Ovary (tissue), 7 donors: ENCODE measurements at regions not wholly inside any gene's neighbourhood (a gene's known extent, or its start where the extent isn't known, plus 50 kb on each side); places are given as distances from the start of the nearest gene placed in this dataset.

Experiments used
- DNase-seq, 5 donors: peaks; one replicate each; pipeline ENCODE4 v3.0.0-alpha.2; 2019 to 2020
- H3K27ac ChIP-seq, 2 donors: fragments of 200-600 bp; one replicate each; pipeline versions ENCODE4 v1.5.1 to v1.8.0; 2019 to 2022
- H3K27me3 ChIP-seq: fragments of 200-600 bp; one replicate; pipeline ENCODE4 v1.8.0; 2022
- H3K36me3 ChIP-seq: fragments of 200-600 bp; sonication (generic); one replicate; pipeline ENCODE4 v1.5.1; 2019
- H3K4me1 ChIP-seq: one replicate; pipeline ENCODE4 v1.8.1; 2013; ENCODE audit warnings: mild to moderate bottlenecking, moderate library complexity; ENCODE audit not compliant: insufficient read depth
- H3K4me3 ChIP-seq: fragments of 200-600 bp; sonication (generic); one replicate; pipeline ENCODE4 v1.5.1; 2017
- H3K9me3 ChIP-seq, 2 donors: fragments of 200-600 bp in 1 of 2; sonication (generic) in 1 of 2; one replicate each; pipeline versions ENCODE4 v1.5.1 to v1.8.1; 2013 to 2019; ENCODE audit warnings: mild to moderate bottlenecking in 1 of 2, moderate library complexity in 1 of 2
- CTCF ChIP-seq, 3 donors: fragments of 450-650 bp in 2 of 3; fragments of 200-600 bp in 1 of 3; IDR thresholded peaks; one replicate each; pipeline versions ENCODE4 v1.5.1 to v1.8.0; 2016 to 2022; ENCODE audit warnings: antibody characterized with exemption in 3 of 3, mild to moderate bottlenecking in 1 of 3
- EP300 ChIP-seq: sonication (generic); formaldehyde crosslinking; IDR thresholded peaks from one replicate; pipeline ENCODE4 v1.6.1; 2017; ENCODE audit warnings: antibody characterized with exemption
- POLR2A ChIP-seq: fragments of 450-650 bp; IDR thresholded peaks from one replicate; pipeline ENCODE4 v1.6.1; 2017; ENCODE audit warnings: antibody characterized with exemption, mild to moderate bottlenecking, moderate library complexity
- WGBS, 3 donors: extraction: QIAGEN DNeasy Blood & Tissue Kit in 1 of 3; methylation state at CpG; one replicate each; pipeline versions ENCODE4 v1.1.5 to v1.1.7; 2013 to 2017; 5-methylcytosine and 5-hydroxymethylcytosine counted together
- intact Hi-C, 4 donors: fragments of 100-400 bp; cut with DNase I; formaldehyde crosslinking; loops; one replicate each; pipeline versions ENCODE4 v1.11.0 to v1.15.1; 2022 to 2023
- donor health status: DM: no; HTN: no; CAD: no; lungs with moderate emphysema.
- donor health status: DM: no; HTN: no; CAD: no.
- donor health status: Bipolar disorder and iron deficiency.
- donor health status: DM: no; HTN: no; CAD: no.
- donor health status: DM: yes; HTN: yes; CAD: no.

- TF ChIP-seq CTCF (IDR thresholded peaks at IDR 0.05), result no peak
- no peak for TF ChIP-seq POLR2A
- no peak for TF ChIP-seq EP300
- 18 to 20% (median 18%) methylated on average over 3 of the region's 3 CpGs for WGBS, 3 donors
- Histone ChIP-seq H3K9me3 (no peaks in the 10 kb centered on the region), H3K4me1 (no peaks in the 10 kb centered on the region), H3K36me3 (no peaks in the 10 kb centered on the region), H3K4me3 (no peak overlapping the region), H3K27me3 (no peaks in the 10 kb centered on the region), H3K27ac (no peak overlapping the region)
- intact Hi-C loops, result no loop called here
- DNase-seq, result no peak
These were observed 414.6 kb upstream of the ARPP21 start for GRCh38 chr3:35224565-35225295.

- no peaks in the 10 kb centered on the region for H3K9me3 ChIP-seq
- H3K36me3 ChIP-seq, result no peaks in the 10 kb centered on the region
- H3K4me1 ChIP-seq, result no peaks in the 10 kb centered on the region
- DNase-seq, result no peak
- no peak overlapping the region for H3K27ac ChIP-seq
- intact Hi-C loops, result no loop called here
- no peak overlapping the region for H3K4me3 ChIP-seq
- TF ChIP-seq POLR2A, result no peak
- TF ChIP-seq CTCF (IDR thresholded peaks at IDR 0.05), result no peak
- TF ChIP-seq EP300, result no peak
- 2 to 4% (median 2%) methylated on average over 2 of the region's 2 CpGs for WGBS, 3 donors
- H3K27me3 ChIP-seq, result no peaks in the 10 kb centered on the region
These were observed 398.1 kb upstream of the ARPP21 start for GRCh38 chr3:35241236-35241635.

GRCh38 chr3:35254917-35255316 lies 384.4 kb upstream of the ARPP21 start:
- Histone ChIP-seq H3K27ac (no peak overlapping the region), H3K36me3 (no peaks in the 10 kb centered on the region), H3K4me1 (no peaks in the 10 kb centered on the region), H3K27me3 (no peaks in the 10 kb centered on the region), H3K9me3 (no peaks in the 10 kb centered on the region), H3K4me3 (no peak overlapping the region)
- intact Hi-C loops, result no loop called here
- WGBS, 3 donors, result 13 to 28% (median 20%) methylated on average over 4 of the region's 4 CpGs
- TF ChIP-seq CTCF (IDR thresholded peaks at IDR 0.05) (no peak), EP300 (no peak), POLR2A (no peak)
- no peak for DNase-seq

GRCh38 chr3:35257641-35258040 lies 381.7 kb upstream of the ARPP21 start:
- TF ChIP-seq POLR2A (no peak), EP300 (no peak), CTCF (IDR thresholded peaks at IDR 0.05) (no peak)
- no peaks in the 10 kb centered on the region for H3K9me3 ChIP-seq
- intact Hi-C loops, result no loop called here
- no peaks in the 10 kb centered on the region for H3K4me1 ChIP-seq
- H3K4me3 ChIP-seq, result no peak overlapping the region
- no peak for DNase-seq
- H3K27ac ChIP-seq, result no peak overlapping the region
- no peaks in the 10 kb centered on the region for H3K36me3 ChIP-seq
- H3K27me3 ChIP-seq, result no peaks in the 10 kb centered on the region
